ENCODE measurements at regions not wholly inside any gene's neighbourhood (a gene's known extent, or its start where the extent isn't known, plus 50 kb on each side); places are given as distances from the start of the nearest gene placed in this dataset.
A peak's percentile ranks its signal among the peaks of the same experiment; 100 is the strongest.

- no peaks in the 10 kb centered on the region for H3K36me3 ChIP-seq (ENCODE audit: insufficient read depth, low read length)
- CTCF ChIA-PET, result no interaction called here
- H3K4me3 ChIP-seq (ENCODE audit: low read length), result no peak overlapping the region
- no peaks in the 10 kb centered on the region for H3K27me3 ChIP-seq (ENCODE audit: insufficient read depth, low read length, poor library complexity, severe bottlenecking)
- Mint-ChIP-seq H3K27ac (peak overlapping the region in 1 of 8 donors; percentile 28), H3K36me3 (peaks cover 0 to 37% (median 0%) of the 10 kb centered on the region in 3 donors), H3K27me3 (no peaks in the 10 kb centered on the region), H3K4me3 (no peak overlapping the region), H3K4me1 (peaks cover 14 to 18% (median 16%) of the 10 kb centered on the region in 3 donors), H3K9me3 (peaks cover 0 to 9% (median 7%) of the 10 kb centered on the region in 5 donors)
- H3K4me1 ChIP-seq (ENCODE audit: insufficient read depth, low read length), result no peaks in the 10 kb centered on the region
- DNase-seq, result no peak
- no peak overlapping the region for H3K27ac ChIP-seq (ENCODE audit: low read depth, low read length)
- POLR2A ChIA-PET, result interaction anchor here (0.6 kb wide), 1 partner anchor 432 kb away, joined by 7 read pairs; no protein-coding TSS in a partner anchor
- no peaks in the 10 kb centered on the region for H3K9me3 ChIP-seq (ENCODE audit: low read length)
Measured at GRCh38 chr1:193613041-193613440, 426.6 kb upstream of the B3GALT2 start.

- H3K27me3 Mint-ChIP-seq, result no peaks in the 10 kb centered on the region
- ChIA-PET CTCF (no interaction called here), POLR2A (interaction anchor here (0.6 kb wide), 1 partner anchor 47 kb away, joined by 3 read pairs; no protein-coding TSS in a partner anchor)
- H3K4me1 ChIP-seq (ENCODE audit: insufficient read depth, low read length), result no peaks in the 10 kb centered on the region
- peak overlapping the region; percentile 8 to 96 (median 25) for H3K27ac Mint-ChIP-seq
- H3K9me3 Mint-ChIP-seq, result peaks cover 0 to 14% (median 7%) of the 10 kb centered on the region in 5 donors
- no peaks in the 10 kb centered on the region for H3K9me3 ChIP-seq (ENCODE audit: low read length)
- H3K4me1 Mint-ChIP-seq, result peaks cover 20 to 38% (median 30%) of the 10 kb centered on the region in 3 donors
- no peak overlapping the region for H3K27ac ChIP-seq (ENCODE audit: low read depth, low read length)
- no peaks in the 10 kb centered on the region for H3K27me3 ChIP-seq (ENCODE audit: insufficient read depth, low read length, poor library complexity, severe bottlenecking)
- H3K36me3 ChIP-seq (ENCODE audit: insufficient read depth, low read length), result no peaks in the 10 kb centered on the region
- H3K4me3 ChIP-seq (ENCODE audit: low read length), result no peak overlapping the region
- peak overlapping the region in 3 of 7 donors; percentile 45 to 57 (median 46) for H3K4me3 Mint-ChIP-seq
- DNase-seq, result no peak
- H3K36me3 Mint-ChIP-seq, result peaks cover 0 to 44% (median 0%) of the 10 kb centered on the region in 3 donors
Measured at GRCh38 chr1:193609592-193609991, 423.2 kb upstream of the B3GALT2 start.

- ChIA-PET CTCF (no interaction called here), POLR2A (no interaction called here)
- H3K27ac ChIP-seq (ENCODE audit: low read depth, low read length), result no peak overlapping the region
- no peaks in the 10 kb centered on the region for H3K4me1 ChIP-seq (ENCODE audit: insufficient read depth, low read length)
- Mint-ChIP-seq H3K27ac (peak overlapping the region in 2 of 8 donors; percentile 18 to 34), H3K36me3 (peaks cover 0 to 37% (median 0%) of the 10 kb centered on the region in 3 donors), H3K4me3 (no peak overlapping the region), H3K27me3 (no peaks in the 10 kb centered on the region), H3K4me1 (peaks cover 25 to 56% (median 32%) of the 10 kb centered on the region in 3 donors), H3K9me3 (peaks cover 0 to 14% (median 7%) of the 10 kb centered on the region in 5 donors)
- H3K27me3 ChIP-seq (ENCODE audit: insufficient read depth, low read length, poor library complexity, severe bottlenecking), result no peaks in the 10 kb centered on the region
- no peaks in the 10 kb centered on the region for H3K9me3 ChIP-seq (ENCODE audit: low read length)
- no peak overlapping the region for H3K4me3 ChIP-seq (ENCODE audit: low read length)
- DNase-seq, result no peak
- H3K36me3 ChIP-seq (ENCODE audit: insufficient read depth, low read length), result no peaks in the 10 kb centered on the region
Measured at GRCh38 chr1:193607787-193608186, 421.4 kb upstream of the B3GALT2 start.

GRCh38 chr1:193606035-193606434, 419.6 kb upstream of the B3GALT2 start:
- no peak for DNase-seq
- peaks cover 0 to 37% (median 1%) of the 10 kb centered on the region in 3 donors for H3K36me3 Mint-ChIP-seq
- peaks cover 28 to 59% (median 35%) of the 10 kb centered on the region in 3 donors for H3K4me1 Mint-ChIP-seq
- no peak overlapping the region for H3K27ac ChIP-seq (ENCODE audit: low read depth, low read length)
- no peak overlapping the region for H3K4me3 ChIP-seq (ENCODE audit: low read length)
- ChIA-PET POLR2A (interaction anchor here (0.6 kb wide), 1 partner anchor 22 kb away, joined by 3 read pairs; no protein-coding TSS in a partner anchor), CTCF (no interaction called here)
- H3K4me3 Mint-ChIP-seq, result peak overlapping the region in 5 of 7 donors; percentile 49 to 75 (median 59)
- H3K4me1 ChIP-seq (ENCODE audit: insufficient read depth, low read length), result no peaks in the 10 kb centered on the region
- H3K9me3 Mint-ChIP-seq, result peaks cover 0 to 14% (median 7%) of the 10 kb centered on the region in 5 donors
- H3K27me3 ChIP-seq (ENCODE audit: insufficient read depth, low read length, poor library complexity, severe bottlenecking), result no peaks in the 10 kb centered on the region
- no peaks in the 10 kb centered on the region for H3K27me3 Mint-ChIP-seq
- no peaks in the 10 kb centered on the region for H3K36me3 ChIP-seq (ENCODE audit: insufficient read depth, low read length)
- no peaks in the 10 kb centered on the region for H3K9me3 ChIP-seq (ENCODE audit: low read length)
- peak overlapping the region in 5 of 8 donors; percentile 15 to 86 (median 30) for H3K27ac Mint-ChIP-seq

- peak overlapping the region in 1 of 7 donors; percentile 60 for H3K4me3 Mint-ChIP-seq
Measured at GRCh38 chr1:193602705-193603104, 416.3 kb upstream of the B3GALT2 start.

GRCh38 chr1:193593147-193593885, 406.9 kb upstream of the B3GALT2 start:
- peak overlapping the region; percentile 14 to 78 (median 59) for H3K4me3 Mint-ChIP-seq
- H3K27me3 ChIP-seq (ENCODE audit: insufficient read depth, low read length, poor library complexity, severe bottlenecking), result no peaks in the 10 kb centered on the region
- peak overlapping the region; percentile 25 to 98 (median 86) for H3K27ac Mint-ChIP-seq
- H3K4me3 ChIP-seq (ENCODE audit: low read length), result peak overlapping the region; percentile 21
- H3K4me1 ChIP-seq (ENCODE audit: insufficient read depth, low read length), result peaks cover 12% of the 10 kb centered on the region
- ChIA-PET POLR2A (no interaction called here), CTCF (no interaction called here)
- no peaks in the 10 kb centered on the region for H3K36me3 ChIP-seq (ENCODE audit: insufficient read depth, low read length)
- peaks cover 0 to 4% (median 0%) of the 10 kb centered on the region in 5 donors for H3K9me3 Mint-ChIP-seq
- H3K9me3 ChIP-seq (ENCODE audit: low read length), result no peaks in the 10 kb centered on the region
- peaks cover 0 to 2% of the 10 kb centered on the region in 2 donors for H3K27me3 Mint-ChIP-seq
- H3K27ac ChIP-seq (ENCODE audit: low read depth, low read length), result no peak overlapping the region
- no peak for DNase-seq
- H3K4me1 Mint-ChIP-seq, result peaks cover 49 to 65% (median 61%) of the 10 kb centered on the region in 3 donors
- peaks cover 0 to 21% (median 4%) of the 10 kb centered on the region in 3 donors for H3K36me3 Mint-ChIP-seq

More at GRCh38 chr1:193602705-193603104, 416.3 kb upstream of the B3GALT2 start:
- H3K27me3 Mint-ChIP-seq, result no peaks in the 10 kb centered on the region
- peaks cover 0 to 7% (median 0%) of the 10 kb centered on the region in 5 donors for H3K9me3 Mint-ChIP-seq
- Histone ChIP-seq H3K4me3 (ENCODE audit: low read length) (no peak overlapping the region), H3K4me1 (ENCODE audit: insufficient read depth, low read length) (no peaks in the 10 kb centered on the region), H3K36me3 (ENCODE audit: insufficient read depth, low read length) (no peaks in the 10 kb centered on the region), H3K9me3 (ENCODE audit: low read length) (no peaks in the 10 kb centered on the region), H3K27me3 (ENCODE audit: insufficient read depth, low read length, poor library complexity, severe bottlenecking) (no peaks in the 10 kb centered on the region), H3K27ac (ENCODE audit: low read depth, low read length) (no peak overlapping the region)
- DNase-seq, result no peak
- POLR2A ChIA-PET, result no interaction called here
- peaks cover 0 to 29% (median 1%) of the 10 kb centered on the region in 3 donors for H3K36me3 Mint-ChIP-seq
- CTCF ChIA-PET, result no interaction called here
- H3K27ac Mint-ChIP-seq, result peak overlapping the region in 5 of 8 donors; percentile 55 to 77 (median 61)
- H3K4me1 Mint-ChIP-seq, result peaks cover 19 to 43% (median 30%) of the 10 kb centered on the region in 3 donors

GRCh38 chr1:193592317-193592716, 405.9 kb upstream of the B3GALT2 start:
- Mint-ChIP-seq H3K9me3 (peaks cover 0 to 4% (median 0%) of the 10 kb centered on the region in 5 donors), H3K27ac (peak overlapping the region; percentile 52 to 98 (median 86)), H3K27me3 (peaks cover 0 to 2% of the 10 kb centered on the region in 2 donors), H3K36me3 (peaks cover 0 to 18% (median 4%) of the 10 kb centered on the region in 3 donors), H3K4me3 (peak overlapping the region; percentile 26 to 78 (median 63)), H3K4me1 (peaks cover 49 to 65% (median 61%) of the 10 kb centered on the region in 3 donors)
- Histone ChIP-seq H3K4me3 (ENCODE audit: low read length) (no peak overlapping the region), H3K27ac (ENCODE audit: low read depth, low read length) (no peak overlapping the region), H3K9me3 (ENCODE audit: low read length) (no peaks in the 10 kb centered on the region), H3K36me3 (ENCODE audit: insufficient read depth, low read length) (no peaks in the 10 kb centered on the region), H3K4me1 (ENCODE audit: insufficient read depth, low read length) (peaks cover 12% of the 10 kb centered on the region), H3K27me3 (ENCODE audit: insufficient read depth, low read length, poor library complexity, severe bottlenecking) (no peaks in the 10 kb centered on the region)
- ChIA-PET POLR2A (no interaction called here), CTCF (interaction anchor here (1.3 kb wide), 1 partner anchor 13 kb away, joined by 4 read pairs; no protein-coding TSS in a partner anchor)
- DNase-seq, result peak in 1 of 5 donors; percentile 54

- Histone ChIP-seq H3K4me1 (ENCODE audit: insufficient read depth, low read length) (peaks cover 12% of the 10 kb centered on the region), H3K9me3 (ENCODE audit: low read length) (no peaks in the 10 kb centered on the region), H3K27ac (ENCODE audit: low read depth, low read length) (no peak overlapping the region), H3K36me3 (ENCODE audit: insufficient read depth, low read length) (no peaks in the 10 kb centered on the region), H3K4me3 (ENCODE audit: low read length) (no peak overlapping the region), H3K27me3 (ENCODE audit: insufficient read depth, low read length, poor library complexity, severe bottlenecking) (no peaks in the 10 kb centered on the region)
- ChIA-PET CTCF (interaction anchor here (1.5 kb wide), 1 partner anchor 24 kb away, joined by 3 read pairs; no protein-coding TSS in a partner anchor), POLR2A (interaction anchor here (0.6 kb wide), 1 partner anchor 147 kb away, joined by 3 read pairs; no protein-coding TSS in a partner anchor)
- Mint-ChIP-seq H3K4me3 (no peak overlapping the region), H3K27me3 (no peaks in the 10 kb centered on the region), H3K9me3 (no peaks in the 10 kb centered on the region), H3K36me3 (peaks cover 0 to 15% (median 0%) of the 10 kb centered on the region in 3 donors), H3K4me1 (peaks cover 42 to 61% (median 56%) of the 10 kb centered on the region in 3 donors), H3K27ac (peak overlapping the region in 5 of 8 donors; percentile 9 to 93 (median 78))
- DNase-seq, result no peak
Measured at GRCh38 chr1:193590102-193590501, 403.7 kb upstream of the B3GALT2 start.
